H1 (cell line): ENCODE measurements at regions not wholly inside any gene's neighbourhood (a gene's known extent, or its start where the extent isn't known, plus 50 kb on each side); places are given as distances from the start of the nearest gene placed in this dataset.
A peak's percentile ranks its signal among the peaks of the same experiment; 100 is the strongest.

Source experiments
- CTCF ChIA-PET: fragments of 300-600 bp; sonication (Branson Sonifier 250); formaldehyde crosslinking; loops from one replicate; lab custom pipeline; 2021; ENCODE audit not compliant: partially characterized antibody; lab: Charles Lee
- POLR2A ChIA-PET: fragments of 300-600 bp; sonication (Branson Sonifier 250); formaldehyde crosslinking; loops from one replicate; lab custom pipeline; 2021; ENCODE audit warnings: inconsistent platforms; ENCODE audit not compliant: partially characterized antibody; lab: Charles Lee
- DNase-seq, 2 experiments: peaks; one replicate each; pipeline versions ENCODE4 v3.0.0 to v3.0.0-alpha.2; 2010 to 2022; ENCODE audit warnings: low spot score in 2 of 2, low read depth in 1 of 2, mixed read lengths in 1 of 2
- FAIRE-seq: peaks from 2 replicates; lab custom pipeline; 2011; peaks lifted over from hg19 to GRCh38; lab: Jason Lieb, UNC
- H2AFZ ChIP-seq: 2 replicates; pipeline ENCODE4 v1.8.1; 2012; ENCODE audit warnings: low read length, inconsistent platforms
- H2AK5ac ChIP-seq: 2 replicates; pipeline ENCODE4 v1.6.1; 2013; ENCODE audit warnings: low read depth, low read length
- H2BK120ac ChIP-seq: replicated peaks from 2 replicates; pipeline ENCODE3; 2013; ENCODE audit warnings: low read depth, low read length, inconsistent platforms
- H2BK12ac ChIP-seq: 2 replicates; pipeline ENCODE4 v1.6.1; 2013; ENCODE audit warnings: low read depth, low read length
- H2BK15ac ChIP-seq: 2 replicates; pipeline ENCODE4 v1.6.1; 2013; ENCODE audit warnings: low read length
- H2BK20ac ChIP-seq: 2 replicates; pipeline ENCODE4 v1.6.1; 2013; ENCODE audit warnings: low read length
- H2BK5ac ChIP-seq: 2 replicates; pipeline ENCODE4 v1.6.1; 2013; ENCODE audit warnings: low read depth, low read length
- H3K14ac ChIP-seq: 2 replicates; pipeline ENCODE4 v1.6.1; 2013; ENCODE audit warnings: inconsistent platforms; ENCODE audit not compliant: insufficient read length
- H3K18ac ChIP-seq: 2 replicates; pipeline ENCODE4 v1.6.1; 2013; ENCODE audit warnings: low read length; ENCODE audit errors: extremely low read depth
- H3K23ac ChIP-seq: 2 replicates; pipeline ENCODE4 v1.6.1; 2013; ENCODE audit warnings: inconsistent platforms; ENCODE audit not compliant: insufficient read length
- H3K23me2 ChIP-seq: 2 replicates; pipeline ENCODE4 v1.6.1; 2013; ENCODE audit warnings: low read depth, low read length
- H3K27ac ChIP-seq: 2 replicates; pipeline ENCODE4 v1.6.1; 2011; ENCODE audit warnings: low read depth, low read length, inconsistent platforms
- H3K27me3 ChIP-seq, 4 experiments: replicated peaks in 1 of 4; 1 replicate in 1 of 4; 2 replicates in 3 of 4; pipeline versions ENCODE4 v1.6.1 to v1.8.1; 2011 to 2013; ENCODE audit warnings: low read length in 3 of 4, mild to moderate bottlenecking in 3 of 4, inconsistent platforms in 2 of 4, mixed read lengths in 2 of 4, moderate library complexity in 1 of 4; ENCODE audit not compliant: control insufficient read depth in 3 of 4, insufficient read depth in 3 of 4; ENCODE audit errors: extremely low read depth in 1 of 4
- H3K36me3 ChIP-seq, 4 experiments: 2 replicates each; pipeline versions ENCODE4 v1.6.1 to v1.8.1; 2011 to 2013; ENCODE audit warnings: mild to moderate bottlenecking in 4 of 4, low read length in 3 of 4, moderate library complexity in 2 of 4, control low read depth in 1 of 4, inconsistent platforms in 1 of 4; ENCODE audit not compliant: insufficient read depth in 4 of 4, control insufficient read depth in 2 of 4
- H3K4ac ChIP-seq: replicated peaks from 2 replicates; pipeline ENCODE3; 2013; ENCODE audit warnings: low read length, low read depth, mixed read lengths, inconsistent platforms; ENCODE audit not compliant: insufficient read length
- H3K4me1 ChIP-seq, 4 experiments: replicated peaks in 1 of 4; 1 replicate in 1 of 4; 2 replicates in 3 of 4; pipeline versions ENCODE4 v1.6.1 to v1.8.1; 2011 to 2013; ENCODE audit warnings: low read length in 3 of 4, inconsistent platforms in 2 of 4, mixed read lengths in 1 of 4; ENCODE audit not compliant: insufficient read depth in 4 of 4, control insufficient read depth in 3 of 4
- H3K4me2 ChIP-seq, 2 experiments: 2 replicates each; pipeline versions ENCODE4 v1.6.1 to v1.8.1; 2011 to 2013; ENCODE audit warnings: low read depth in 2 of 2, low read length in 2 of 2, control low read depth in 1 of 2, inconsistent platforms in 1 of 2, mild to moderate bottlenecking in 1 of 2; ENCODE audit not compliant: insufficient read depth in 1 of 2
- H3K4me3 ChIP-seq, 4 experiments: fragments of 200-600, 300-600 bp in 1 of 4; sonication (generic), shearing (Covaris generic), sonication (Bioruptor Twin) in 1 of 4; 2 replicates each; pipeline versions ENCODE4 v1.5.1 to v1.8.1; 2011 to 2016; ENCODE audit warnings: low read length in 4 of 4, low read depth in 3 of 4, control low read depth in 2 of 4, inconsistent platforms in 2 of 4, mild to moderate bottlenecking in 2 of 4, mixed read lengths in 1 of 4, moderate library complexity in 1 of 4; ENCODE audit not compliant: insufficient read depth in 2 of 4; ENCODE audit errors: extremely low read depth in 1 of 4
- H3K56ac ChIP-seq: replicated peaks from 2 replicates; pipeline ENCODE3; 2013; ENCODE audit warnings: low read depth, mild to moderate bottlenecking, mixed read lengths, low read length, inconsistent platforms; ENCODE audit not compliant: insufficient read length
- H3K79me1 ChIP-seq: 2 replicates; pipeline ENCODE4 v1.6.1; 2013; ENCODE audit warnings: low read depth, low read length, control low read depth
- H3K79me2 ChIP-seq, 2 experiments: 2 replicates each; pipeline versions ENCODE4 v1.6.1 to v1.8.1; 2012 to 2013; ENCODE audit warnings: low read length in 2 of 2, mild to moderate bottlenecking in 2 of 2, inconsistent platforms in 1 of 2; ENCODE audit not compliant: insufficient read depth in 2 of 2, control insufficient read depth in 1 of 2
- H3K9ac ChIP-seq, 4 experiments: replicated peaks in 1 of 4; 1 replicate in 1 of 4; 2 replicates in 3 of 4; pipeline versions ENCODE4 v1.6.1 to v1.8.1; 2011 to 2013; ENCODE audit warnings: low read depth in 3 of 4, low read length in 3 of 4, control low read depth in 2 of 4, mild to moderate bottlenecking in 2 of 4, moderate library complexity in 2 of 4, inconsistent platforms in 1 of 4; ENCODE audit errors: extremely low read depth in 1 of 4
- H3K9me3 ChIP-seq, 2 experiments: 2 replicates each; pipeline versions ENCODE4 v1.6.1 to v1.8.1; 2012 to 2013; ENCODE audit warnings: mild to moderate bottlenecking in 2 of 2, moderate library complexity in 2 of 2, control low read depth in 1 of 2, inconsistent platforms in 1 of 2, low read depth in 1 of 2, low read length in 1 of 2, mixed read lengths in 1 of 2; ENCODE audit not compliant: insufficient read depth in 2 of 2
- H4K20me1 ChIP-seq, 2 experiments: replicated peaks in 1 of 2; 2 replicates each; pipeline versions ENCODE3 to v1.8.1; 2011 to 2013; ENCODE audit warnings: inconsistent platforms in 2 of 2, low read length in 2 of 2, mild to moderate bottlenecking in 1 of 2; ENCODE audit not compliant: insufficient read depth in 2 of 2, control insufficient read depth in 1 of 2
- H4K5ac ChIP-seq: 2 replicates; pipeline ENCODE4 v1.6.1; 2013; ENCODE audit warnings: low read length, low read depth, mixed read lengths, inconsistent platforms; ENCODE audit not compliant: insufficient read length
- H4K8ac ChIP-seq: 2 replicates; pipeline ENCODE4 v1.8.0; 2013; ENCODE audit warnings: mild to moderate bottlenecking, moderate library complexity, low read length, inconsistent platforms; ENCODE audit not compliant: insufficient read depth; ENCODE audit errors: extremely low read depth
- H4K91ac ChIP-seq: replicated peaks from 2 replicates; pipeline ENCODE3; 2013; ENCODE audit warnings: low read length, mixed read lengths, inconsistent platforms; ENCODE audit not compliant: insufficient read length
- ASH2L ChIP-seq: fragments of 200-600, 300-600 bp; sonication (generic); IDR thresholded peaks from one replicate; pipeline ENCODE4 v1.7.1; 2017; ENCODE audit warnings: low read length
- CREB1 ChIP-seq: IDR thresholded peaks from 2 replicates; pipeline ENCODE4 v1.6.1; 2012; ENCODE audit warnings: inconsistent platforms
- GABPA ChIP-seq: IDR thresholded peaks from 2 replicates; pipeline ENCODE4 v1.6.1; 2011; ENCODE audit warnings: mild to moderate bottlenecking, low read length, moderate library complexity, borderline replicate concordance; ENCODE audit not compliant: insufficient read depth
- POLR2AphosphoS5 ChIP-seq: IDR thresholded peaks from 2 replicates; pipeline ENCODE4 v1.6.1; 2011; ENCODE audit warnings: low read depth, low read length
- RBBP5 ChIP-seq: IDR thresholded peaks from 2 replicates; pipeline ENCODE4 v1.7.1; 2012; ENCODE audit warnings: low read depth, mild to moderate bottlenecking, inconsistent platforms, low read length, moderate library complexity, borderline replicate concordance
- SIRT6 ChIP-seq: IDR thresholded peaks from one replicate; pipeline ENCODE4 v1.7.1; 2012; ENCODE audit warnings: low read length, inconsistent platforms
- WGBS, 2 experiments: shearing (Covaris generic) in 1 of 2; methylation state at CpG; one replicate each; pipeline versions ENCODE4 v1.1.6 to v1.1.7; 2013 to 2015; ENCODE audit warnings: low lambda C conversion rate in 2 of 2, mixed read lengths in 2 of 2, inconsistent platforms in 1 of 2, low coverage in 1 of 2, missing lambda C conversion rate in 1 of 2; ENCODE audit not compliant: insufficient replicate concordance in 2 of 2, insufficient coverage in 1 of 2, insufficient read length in 1 of 2; ENCODE audit errors: extremely low coverage in 1 of 2, missing lambda C conversion rate in 1 of 2; 5-methylcytosine and 5-hydroxymethylcytosine counted together

- POLR2A ChIA-PET: interaction anchor here (1.0 kb wide), 1 partner anchor 31 kb away, joined by 6 read pairs; no protein-coding TSS in a partner anchor
- H2BK15ac ChIP-seq: no peak overlapping the region
- H3K4ac ChIP-seq: no peak overlapping the region
- no peaks in the 10 kb centered on the region; a peak in 1 of 8 replicates for H3K36me3 ChIP-seq
- no peaks in the 10 kb centered on the region for H3K79me1 ChIP-seq
- peak overlapping the region; percentile 40; the same call in 1 of the 2 replicates for H2BK20ac ChIP-seq
- peaks cover 2 to 9% (median 3%) of the 10 kb centered on the region in 4 experiments; a peak in 3 of 7 replicates for H3K4me1 ChIP-seq
- no peak overlapping the region for H4K8ac ChIP-seq
- no peak overlapping the region for H3K23ac ChIP-seq
- 28% methylated on average over 17 of the region's 17 CpGs; no CpG with 5 or more reads in 1 of the 2 experiments for WGBS, 2 experiments
- peak overlapping the region; percentile 80; the same call in 1 of the 2 replicates for H2BK12ac ChIP-seq
- peaks cover 0 to 3% of the 10 kb centered on the region in 2 experiments; a peak in 2 of 4 replicates for H3K9me3 ChIP-seq
- no peak overlapping the region for H3K56ac ChIP-seq
- no peak overlapping the region for H3K27ac ChIP-seq
- no peak overlapping the region for H3K14ac ChIP-seq
- H4K5ac ChIP-seq: no peak overlapping the region
- FAIRE-seq (no peak), DNase-seq (peak in 1 of 2 experiments; percentile 56)
- peak overlapping the region in 3 of 4 experiments; percentile 15 to 47 (median 26); a peak in 6 of 8 replicates for H3K4me3 ChIP-seq
- no peaks in the 10 kb centered on the region for H4K20me1 ChIP-seq
- H2AK5ac ChIP-seq: no peak overlapping the region
- no peaks in the 10 kb centered on the region for H3K79me2 ChIP-seq
- CTCF ChIA-PET: interaction anchor here (0.6 to 3.0 kb wide), 7 partner anchors 19 to 802 kb away, joined by 3 to 17 read pairs (median 4); no protein-coding TSS in a partner anchor
- no peak overlapping the region for H3K9ac ChIP-seq
- H3K23me2 ChIP-seq: peaks cover 3% of the 10 kb centered on the region
- TF ChIP-seq CREB1 (no peak), ASH2L (peak; percentile 17), RBBP5 (0 out of 2 replicates have a peak, but pooled peaks have one; percentile 36), GABPA (no peak), POLR2AphosphoS5 (no peak), SIRT6 (no peak)
- H3K4me2 ChIP-seq: peak overlapping the region; percentile 58 to 83
- H3K27me3 ChIP-seq: no peaks in the 10 kb centered on the region
- H2BK120ac ChIP-seq: no peak overlapping the region
- H2BK5ac ChIP-seq: peak overlapping the region; percentile 83
- peak overlapping the region; percentile 68 for H2AFZ ChIP-seq
- H4K91ac ChIP-seq: peak overlapping the region; percentile 83
- H3K18ac ChIP-seq: peak overlapping the region; percentile 79
Observed at GRCh38 chr18:61606068-61606660, 272.9 kb downstream of the CDH20 start.
